HG03520 (cell line): ENCODE measurements at regions not wholly inside any gene's neighbourhood (a gene's known extent, or its start where the extent isn't known, plus 50 kb on each side); places are given as distances from the start of the nearest gene placed in this dataset.

Experiments
- ATAC-seq: cut with Tn5 transposase; IDR thresholded peaks from one replicate; pipeline ENCODE4 v1.9.1; 2021; ENCODE audit warnings: mild to moderate bottlenecking, moderate library complexity; ENCODE audit not compliant: unreplicated experiment

- no peak for ATAC-seq
These were observed 356.5 kb downstream of the IRS1 start for GRCh38 chr2:226443112-226443511.

- no peak for ATAC-seq
These were observed 359.3 kb downstream of the IRS1 start for GRCh38 chr2:226440127-226440918.

GRCh38 chr2:226439337-226439736 lies 360.3 kb downstream of the IRS1 start:
- ATAC-seq: no peak

GRCh38 chr2:226435146-226435545 lies 364.5 kb downstream of the IRS1 start:
- no peak for ATAC-seq

GRCh38 chr2:226434702-226435101 lies 364.9 kb downstream of the IRS1 start:
- ATAC-seq: no peak

- ATAC-seq: no peak
These were observed 368.2 kb downstream of the IRS1 start for GRCh38 chr2:226431288-226431948.

GRCh38 chr2:226429476-226429875 lies 370.1 kb downstream of the IRS1 start:
- ATAC-seq: no peak

GRCh38 chr2:226427538-226428307 lies 371.9 kb downstream of the IRS1 start:
- no peak for ATAC-seq

- ATAC-seq: no peak
These were observed 373.3 kb downstream of the IRS1 start for GRCh38 chr2:226426292-226426736.

- no peak for ATAC-seq
These were observed 374.6 kb downstream of the IRS1 start for GRCh38 chr2:226424971-226425370.

- ATAC-seq: peak; percentile 74
These were observed 376.1 kb downstream of the IRS1 start for GRCh38 chr2:226423498-226423960.

GRCh38 chr2:226420646-226421045 lies 379.0 kb downstream of the IRS1 start:
- no peak for ATAC-seq

- ATAC-seq: no peak
These were observed 381.1 kb downstream of the IRS1 start for GRCh38 chr2:226418521-226418920.

GRCh38 chr2:226414335-226414734 lies 385.3 kb downstream of the IRS1 start:
- no peak for ATAC-seq

GRCh38 chr2:226413498-226414130 lies 386.0 kb downstream of the IRS1 start:
- ATAC-seq: no peak

GRCh38 chr2:226411727-226412360 lies 387.8 kb downstream of the IRS1 start:
- no peak for ATAC-seq

- ATAC-seq: no peak
These were observed 388.4 kb downstream of the IRS1 start for GRCh38 chr2:226411205-226411604.

GRCh38 chr2:226410247-226410835 lies 389.3 kb downstream of the IRS1 start:
- no peak for ATAC-seq

GRCh38 chr2:226409134-226409533 lies 390.5 kb downstream of the IRS1 start:
- ATAC-seq: no peak

- no peak for ATAC-seq
These were observed 391.5 kb downstream of the IRS1 start for GRCh38 chr2:226408141-226408540.
